ENCODE measurements at regions not wholly inside any gene's neighbourhood (a gene's known extent, or its start where the extent isn't known, plus 50 kb on each side); places are given as distances from the start of the nearest gene placed in this dataset.

- TF ChIP-seq RAD21 (IDR thresholded peaks at IDR 0.05; ENCODE audit: low read length) (no peak), FOS (IDR thresholded peaks at IDR 0.05; ENCODE audit: low read depth, low read length) (0 out of 2 replicates have a peak, but pooled peaks have one; percentile 25)
Measured at GRCh38 chr9:134534661-134535080, 106.9 kb upstream of the COL5A1 start.

All from IMR-90 (cell line).